Type B pancreatic cell (in vitro differentiated cells): ENCODE measurements at regions not wholly inside any gene's neighbourhood (a gene's known extent, or its start where the extent isn't known, plus 50 kb on each side); places are given as distances from the start of the nearest gene placed in this dataset.

Experiments used
- DNase-seq: peaks from one replicate; pipeline ENCODE4 v3.0.0; 2021; ENCODE audit warnings: mixed read lengths; ENCODE audit not compliant: unreplicated experiment; ENCODE audit errors: extremely low spot score
- H3K27ac Mint-ChIP-seq: 2 replicates; pipeline ENCODE4 v1.8.0; 2021; ENCODE audit warnings: mild to moderate bottlenecking, mixed read lengths
- H3K27me3 Mint-ChIP-seq: 2 replicates; pipeline ENCODE4 v1.8.0; 2021; ENCODE audit warnings: mixed read lengths
- H3K36me3 Mint-ChIP-seq: 2 replicates; pipeline ENCODE4 v1.8.0; 2021; ENCODE audit warnings: mixed read lengths
- H3K4me1 Mint-ChIP-seq: one replicate; pipeline ENCODE4 v1.8.0; 2021; ENCODE audit warnings: mixed read lengths; ENCODE audit not compliant: unreplicated experiment
- H3K4me3 Mint-ChIP-seq: 2 replicates; pipeline ENCODE4 v1.8.0; 2021; ENCODE audit warnings: mild to moderate bottlenecking, mixed read lengths
- H3K9me3 Mint-ChIP-seq: 2 replicates; pipeline ENCODE4 v1.8.0; 2021; ENCODE audit warnings: mixed read lengths
- TF ChIP-seq, protein P1 (sequence below): fragments of 200-600 bp; sonication (generic); conservative IDR thresholded peaks from 2 replicates; pipeline ENCODE4 v1.5.0; 2021; ENCODE audit warnings: antibody characterized with exemption, mild to moderate bottlenecking

DNA sequence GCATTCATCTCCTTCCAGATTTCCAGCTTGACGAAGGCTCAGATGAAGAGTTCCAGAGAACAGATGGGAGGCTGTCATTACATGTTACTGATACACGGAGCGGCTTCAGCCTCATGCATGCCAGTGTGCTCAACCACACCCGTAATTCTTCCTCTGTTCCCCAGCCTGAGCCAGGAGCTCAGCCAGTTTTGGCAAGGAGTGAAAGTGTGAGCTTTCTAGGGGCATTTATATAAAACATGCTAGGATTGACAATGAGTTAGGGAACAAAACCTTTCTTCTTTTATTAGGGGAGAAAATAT, 290.4 kb upstream of the PLXNA2 start:
- no peaks in the 10 kb centered on the region for H3K9me3 Mint-ChIP-seq
- TF ChIP-seq, protein P1, sequence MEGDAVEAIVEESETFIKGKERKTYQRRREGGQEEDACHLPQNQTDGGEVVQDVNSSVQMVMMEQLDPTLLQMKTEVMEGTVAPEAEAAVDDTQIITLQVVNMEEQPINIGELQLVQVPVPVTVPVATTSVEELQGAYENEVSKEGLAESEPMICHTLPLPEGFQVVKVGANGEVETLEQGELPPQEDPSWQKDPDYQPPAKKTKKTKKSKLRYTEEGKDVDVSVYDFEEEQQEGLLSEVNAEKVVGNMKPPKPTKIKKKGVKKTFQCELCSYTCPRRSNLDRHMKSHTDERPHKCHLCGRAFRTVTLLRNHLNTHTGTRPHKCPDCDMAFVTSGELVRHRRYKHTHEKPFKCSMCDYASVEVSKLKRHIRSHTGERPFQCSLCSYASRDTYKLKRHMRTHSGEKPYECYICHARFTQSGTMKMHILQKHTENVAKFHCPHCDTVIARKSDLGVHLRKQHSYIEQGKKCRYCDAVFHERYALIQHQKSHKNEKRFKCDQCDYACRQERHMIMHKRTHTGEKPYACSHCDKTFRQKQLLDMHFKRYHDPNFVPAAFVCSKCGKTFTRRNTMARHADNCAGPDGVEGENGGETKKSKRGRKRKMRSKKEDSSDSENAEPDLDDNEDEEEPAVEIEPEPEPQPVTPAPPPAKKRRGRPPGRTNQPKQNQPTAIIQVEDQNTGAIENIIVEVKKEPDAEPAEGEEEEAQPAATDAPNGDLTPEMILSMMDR, result no peak
- H3K27ac Mint-ChIP-seq, result no peak overlapping the region
- H3K4me1 Mint-ChIP-seq, result peaks cover 51% of the 10 kb centered on the region
- no peak for DNase-seq
- peaks cover 23% of the 10 kb centered on the region for H3K27me3 Mint-ChIP-seq
- no peaks in the 10 kb centered on the region for H3K36me3 Mint-ChIP-seq
- H3K4me3 Mint-ChIP-seq, result no peak overlapping the region

DNA sequence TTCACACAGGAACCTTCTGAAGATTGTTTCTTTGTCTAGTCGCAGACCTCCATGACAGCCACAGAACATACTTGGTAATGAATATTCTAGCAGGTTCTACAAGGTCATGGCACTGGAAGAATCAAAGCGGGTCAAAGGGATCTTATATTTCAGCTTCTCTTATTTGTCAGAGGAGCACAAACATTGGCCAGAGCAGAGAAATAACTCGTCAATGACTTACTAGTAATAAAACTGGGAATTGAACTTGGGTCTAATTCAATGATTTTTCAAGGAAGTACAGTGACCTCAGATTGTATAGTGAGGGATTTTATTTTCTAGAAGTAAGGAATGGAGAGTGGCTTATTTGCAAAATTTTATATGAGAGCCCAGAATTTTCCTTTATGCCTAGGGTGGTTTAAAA, 290.8 kb upstream of the PLXNA2 start:
- peaks cover 22% of the 10 kb centered on the region for H3K27me3 Mint-ChIP-seq
- H3K4me1 Mint-ChIP-seq, result peaks cover 51% of the 10 kb centered on the region
- no peaks in the 10 kb centered on the region for H3K36me3 Mint-ChIP-seq
- DNase-seq, result no peak
- no peak overlapping the region for H3K4me3 Mint-ChIP-seq
- TF ChIP-seq, protein P1, result no peak
- no peak overlapping the region for H3K27ac Mint-ChIP-seq
- H3K9me3 Mint-ChIP-seq, result no peaks in the 10 kb centered on the region

DNA sequence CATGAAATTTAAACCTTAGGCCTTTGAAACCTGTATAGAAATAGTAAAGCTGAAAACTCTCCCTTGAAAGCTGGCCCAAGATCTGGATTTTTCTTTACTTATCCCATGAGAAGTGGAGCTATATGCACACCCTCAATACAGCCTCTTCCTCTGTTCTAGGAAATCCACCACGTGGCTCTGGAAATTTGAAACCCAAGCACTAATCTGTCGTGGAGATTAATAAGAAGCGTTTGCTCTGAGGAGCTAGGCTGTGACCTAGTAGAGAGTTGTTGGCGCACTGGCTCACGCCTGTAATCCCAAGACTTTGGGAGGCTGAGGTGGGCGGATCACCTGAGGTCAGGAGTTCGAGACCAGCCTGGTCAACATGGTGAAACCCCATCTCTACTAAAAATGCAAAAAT, 291.3 kb upstream of the PLXNA2 start:
- Mint-ChIP-seq H3K9me3 (no peaks in the 10 kb centered on the region), H3K27ac (no peak overlapping the region), H3K4me1 (peaks cover 51% of the 10 kb centered on the region), H3K27me3 (peaks cover 19% of the 10 kb centered on the region), H3K4me3 (no peak overlapping the region), H3K36me3 (no peaks in the 10 kb centered on the region)
- TF ChIP-seq, protein P1, result no peak
- DNase-seq, result no peak

DNA sequence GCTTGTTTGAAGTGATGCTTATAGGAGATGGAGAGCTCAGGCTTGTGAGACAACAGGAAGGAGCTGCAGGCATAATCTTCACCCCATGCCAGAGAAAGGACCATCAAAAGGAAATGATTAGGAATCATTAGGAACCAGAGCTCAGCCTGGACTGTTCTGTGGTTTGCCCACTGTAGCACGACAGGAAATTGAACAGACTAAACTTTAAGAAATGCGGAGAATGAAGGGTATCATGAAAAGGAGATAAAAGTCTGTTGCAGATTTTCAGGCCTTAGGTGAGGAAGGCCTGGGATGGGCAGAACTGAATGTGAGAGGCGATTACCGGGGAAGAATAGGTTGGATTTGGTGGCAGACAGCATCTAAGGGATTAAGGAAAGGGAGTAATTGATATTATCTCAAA, 292.0 kb upstream of the PLXNA2 start:
- Mint-ChIP-seq H3K27me3 (peaks cover 16% of the 10 kb centered on the region), H3K4me3 (no peak overlapping the region), H3K4me1 (peaks cover 47% of the 10 kb centered on the region), H3K27ac (no peak overlapping the region), H3K36me3 (no peaks in the 10 kb centered on the region), H3K9me3 (no peaks in the 10 kb centered on the region)
- TF ChIP-seq, protein P1, result no peak
- DNase-seq, result no peak

DNA sequence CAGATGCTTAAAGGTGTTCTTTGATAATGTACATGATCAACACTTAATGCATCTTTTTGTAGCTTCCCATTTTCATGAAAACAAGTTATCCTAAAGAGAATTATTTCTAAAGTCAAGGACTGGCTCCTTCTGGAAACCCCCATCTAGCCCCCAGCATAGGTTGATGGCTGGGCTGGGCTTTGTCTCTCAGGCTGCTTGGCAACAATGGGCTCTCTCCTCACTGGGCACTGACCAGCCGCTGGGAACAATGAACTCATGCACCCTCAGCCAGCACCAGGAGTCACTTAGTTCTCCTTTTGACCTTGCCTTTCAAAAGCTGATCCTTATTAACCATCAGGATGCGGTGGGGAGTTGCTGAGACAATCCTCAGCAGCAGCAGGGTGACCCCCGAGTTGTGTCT, 293.0 kb upstream of the PLXNA2 start:
- no peaks in the 10 kb centered on the region for H3K36me3 Mint-ChIP-seq
- TF ChIP-seq, protein P1, result no peak
- peaks cover 4% of the 10 kb centered on the region for H3K9me3 Mint-ChIP-seq
- H3K4me1 Mint-ChIP-seq, result peaks cover 42% of the 10 kb centered on the region
- DNase-seq, result no peak
- no peak overlapping the region for H3K27ac Mint-ChIP-seq
- H3K27me3 Mint-ChIP-seq, result peaks cover 8% of the 10 kb centered on the region
- H3K4me3 Mint-ChIP-seq, result no peak overlapping the region

DNA sequence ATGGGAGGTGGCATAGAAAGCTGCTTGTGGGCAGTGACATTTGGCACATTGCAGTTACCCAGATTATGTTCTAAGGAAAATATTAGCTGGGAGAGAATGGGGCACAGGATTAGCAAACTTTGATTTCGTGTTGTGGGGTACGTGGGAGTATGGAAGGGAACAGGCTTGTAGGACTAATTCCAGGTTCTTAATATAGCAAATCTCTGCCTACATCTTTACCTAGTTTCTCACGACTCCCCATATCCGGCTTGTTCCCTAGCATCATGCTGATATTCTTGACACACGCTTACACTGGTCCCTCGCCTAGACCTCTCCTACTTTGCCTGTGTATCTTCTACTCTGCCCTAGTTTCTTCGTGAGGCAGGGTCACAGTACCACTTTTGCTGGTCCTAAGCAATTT, 293.9 kb upstream of the PLXNA2 start:
- Mint-ChIP-seq H3K27me3 (peaks cover 3% of the 10 kb centered on the region), H3K4me1 (peaks cover 38% of the 10 kb centered on the region), H3K4me3 (no peak overlapping the region), H3K9me3 (peaks cover 5% of the 10 kb centered on the region), H3K27ac (no peak overlapping the region), H3K36me3 (no peaks in the 10 kb centered on the region)
- no peak for DNase-seq
- TF ChIP-seq, protein P1, result no peak
